ENCODE measurements at regions not wholly inside any gene's neighbourhood (a gene's known extent, or its start where the extent isn't known, plus 50 kb on each side); places are given as distances from the start of the nearest gene placed in this dataset.

- no peak for TF ChIP-seq CTCF (IDR thresholded peaks at IDR 0.05; ENCODE audit: low read depth, low read length)
- no peak for TF ChIP-seq MYC (IDR thresholded peaks at IDR 0.05; ENCODE audit: low read depth, low read length)
- TF ChIP-seq POLR2A (IDR thresholded peaks at IDR 0.05; ENCODE audit: extremely low read depth, insufficient read length): no peak
- no peak for TF ChIP-seq MAX (IDR thresholded peaks at IDR 0.05; ENCODE audit: low read depth, low read length)
- no peak overlapping the region for H3K4me3 ChIP-seq (ENCODE audit: low read depth, low read length)
- no peak for DNase-seq (ENCODE audit: low read depth)
Measured at GRCh38 chr22:27418261-27418660, 383.3 kb downstream of the MN1 start.

GRCh38 chr22:27419473-27419872, 382.1 kb downstream of the MN1 start:
- DNase-seq (ENCODE audit: low read depth): no peak
- H3K4me3 ChIP-seq (ENCODE audit: low read depth, low read length): no peak overlapping the region
- TF ChIP-seq POLR2A (IDR thresholded peaks at IDR 0.05; ENCODE audit: extremely low read depth, insufficient read length) (no peak), MAX (IDR thresholded peaks at IDR 0.05; ENCODE audit: low read depth, low read length) (no peak), CTCF (IDR thresholded peaks at IDR 0.05; ENCODE audit: low read depth, low read length) (no peak), MYC (IDR thresholded peaks at IDR 0.05; ENCODE audit: low read depth, low read length) (no peak)

GRCh38 chr22:27420195-27420816, 381.2 kb downstream of the MN1 start:
- TF ChIP-seq MAX (IDR thresholded peaks at IDR 0.05; ENCODE audit: low read depth, low read length) (no peak), CTCF (IDR thresholded peaks at IDR 0.05; ENCODE audit: low read depth, low read length) (no peak), POLR2A (IDR thresholded peaks at IDR 0.05; ENCODE audit: extremely low read depth, insufficient read length) (no peak), MYC (IDR thresholded peaks at IDR 0.05; ENCODE audit: low read depth, low read length) (no peak)
- H3K4me3 ChIP-seq (ENCODE audit: low read depth, low read length): no peak overlapping the region
- no peak for DNase-seq (ENCODE audit: low read depth)

- TF ChIP-seq MYC (IDR thresholded peaks at IDR 0.05; ENCODE audit: low read depth, low read length): no peak
- no peak for TF ChIP-seq CTCF (IDR thresholded peaks at IDR 0.05; ENCODE audit: low read depth, low read length)
- TF ChIP-seq POLR2A (IDR thresholded peaks at IDR 0.05; ENCODE audit: extremely low read depth, insufficient read length): no peak
- TF ChIP-seq MAX (IDR thresholded peaks at IDR 0.05; ENCODE audit: low read depth, low read length): no peak
- no peak overlapping the region for H3K4me3 ChIP-seq (ENCODE audit: low read depth, low read length)
- DNase-seq (ENCODE audit: low read depth): no peak
Measured at GRCh38 chr22:27420817-27421361, 380.7 kb downstream of the MN1 start.

GRCh38 chr22:27422442-27422841, 379.1 kb downstream of the MN1 start:
- no peak for DNase-seq (ENCODE audit: low read depth)

GRCh38 chr22:27424319-27424718, 377.2 kb downstream of the MN1 start:
- H3K4me3 ChIP-seq (ENCODE audit: low read depth, low read length): no peak overlapping the region
- no peak for DNase-seq (ENCODE audit: low read depth)
- no peak for TF ChIP-seq MYC (IDR thresholded peaks at IDR 0.05; ENCODE audit: low read depth, low read length)
- TF ChIP-seq CTCF (IDR thresholded peaks at IDR 0.05; ENCODE audit: low read depth, low read length): no peak
- no peak for TF ChIP-seq POLR2A (IDR thresholded peaks at IDR 0.05; ENCODE audit: extremely low read depth, insufficient read length)
- no peak for TF ChIP-seq MAX (IDR thresholded peaks at IDR 0.05; ENCODE audit: low read depth, low read length)

More at GRCh38 chr22:27422442-27422841, 379.1 kb downstream of the MN1 start:
- H3K4me3 ChIP-seq (ENCODE audit: low read depth, low read length): no peak overlapping the region
- no peak for TF ChIP-seq MAX (IDR thresholded peaks at IDR 0.05; ENCODE audit: low read depth, low read length)
- no peak for TF ChIP-seq MYC (IDR thresholded peaks at IDR 0.05; ENCODE audit: low read depth, low read length)
- no peak for TF ChIP-seq POLR2A (IDR thresholded peaks at IDR 0.05; ENCODE audit: extremely low read depth, insufficient read length)

Measured in NB4 (cell line).